HepG2 (cell line): ENCODE measurements at regions not wholly inside any gene's neighbourhood (a gene's known extent, or its start where the extent isn't known, plus 50 kb on each side); places are given as distances from the start of the nearest gene placed in this dataset.

Source experiments
- ATAC-seq: fragments of 200-7000 bp; cut with Tn5 transposase; 3 replicates; pipeline ENCODE4 v1.9.1; 2020; ENCODE audit warnings: mild to moderate bottlenecking, moderate library complexity
- BruUV-seq: library from RNA; stranded (reverse); fragments of 400-500 nt; replicated peaks from 2 replicates; lab custom pipeline; 2021; lab: Mats Ljungman, UMichigan
- CTCF ChIA-PET: fragments of 300-600 bp; formaldehyde crosslinking; extraction: SDS; loops from one replicate; lab custom pipeline; 2021; ENCODE audit warnings: low total read pairs, inconsistent platforms, low intra/inter-chr PET ratio; lab: Yijun Ruan, JAX
- POLR2A ChIA-PET: fragments of 350-600 bp; sonication (Branson Sonifier 250); formaldehyde crosslinking; loops from one replicate; lab custom pipeline; 2020; ENCODE audit warnings: antibody characterized with exemption, inconsistent platforms; lab: Yijun Ruan, JAX
- DNase-seq: peaks from one replicate; pipeline ENCODE4 v3.0.0-alpha.2; 2015; ENCODE audit warnings: low spot score
- FAIRE-seq: peaks from 3 replicates; lab custom pipeline; 2011; peaks lifted over from hg19 to GRCh38; lab: Jason Lieb, UNC
- H2AFZ ChIP-seq: one replicate; pipeline ENCODE4 v1.6.1; 2011; ENCODE audit warnings: low read length, inconsistent platforms
- H3K27ac ChIP-seq: fragments of 300-600 bp; 3 replicates; pipeline ENCODE4 v1.8.0; 2011; ENCODE audit warnings: mixed run types, mild to moderate bottlenecking, mixed read lengths, low read length, inconsistent platforms; ENCODE audit not compliant: insufficient read depth; ENCODE audit errors: extremely low read length
- H3K27me3 ChIP-seq, 2 experiments: fragments of 200-600 bp in 1 of 2; 2 replicates in 1 of 2; 3 replicates in 1 of 2; pipeline versions ENCODE4 v1.6.0 to v1.8.0; 2011; ENCODE audit warnings: low read length in 2 of 2, mild to moderate bottlenecking in 2 of 2, moderate library complexity in 2 of 2, inconsistent platforms in 1 of 2; ENCODE audit not compliant: insufficient read depth in 2 of 2, control insufficient read depth in 1 of 2
- H3K36me3 ChIP-seq, 2 experiments: fragments of 200-600 bp in 1 of 2; replicated peaks in 1 of 2; 2 replicates in 1 of 2; 3 replicates in 1 of 2; pipeline versions ENCODE4 v1.5.1 to v1.8.0; 2011; ENCODE audit warnings: low read length in 2 of 2, inconsistent platforms in 1 of 2; ENCODE audit not compliant: insufficient read depth in 2 of 2, control insufficient read depth in 1 of 2
- H3K4me1 ChIP-seq: 2 replicates; pipeline ENCODE4 v1.5.1; 2012; ENCODE audit warnings: low read length, inconsistent platforms; ENCODE audit not compliant: insufficient read depth
- H3K4me2 ChIP-seq: 2 replicates; pipeline ENCODE4 v1.6.0; 2011; ENCODE audit warnings: low read depth, low read length, inconsistent platforms
- H3K4me3 ChIP-seq, 3 experiments: fragments of 200-600 bp in 1 of 3; sonication (generic), shearing (Covaris generic) in 1 of 3; replicated peaks in 1 of 3; 2 replicates each; pipeline ENCODE4 v1.5.1; 2011 to 2016; ENCODE audit warnings: low read length in 3 of 3, inconsistent platforms in 2 of 3, low read depth in 2 of 3, mild to moderate bottlenecking in 2 of 3, control low read depth in 1 of 3, mixed read lengths in 1 of 3; ENCODE audit not compliant: insufficient read depth in 1 of 3
- H3K79me2 ChIP-seq: one replicate; pipeline ENCODE4 v1.6.1; 2011; ENCODE audit warnings: low read length, inconsistent platforms; ENCODE audit not compliant: insufficient read depth
- H3K9ac ChIP-seq: 2 replicates; pipeline ENCODE4 v1.6.0; 2011; ENCODE audit warnings: mild to moderate bottlenecking, low read depth, low read length, inconsistent platforms; ENCODE audit not compliant: insufficient read depth
- H3K9me3 ChIP-seq: 2 replicates; pipeline ENCODE4 v1.5.1; 2012; ENCODE audit warnings: mild to moderate bottlenecking, low read length
- H4K20me1 ChIP-seq: 2 replicates; pipeline ENCODE4 v1.6.0; 2011; ENCODE audit warnings: inconsistent platforms, mild to moderate bottlenecking, low read length, moderate library complexity; ENCODE audit not compliant: insufficient read depth
- ARNTL ChIP-seq: sonication (generic); formaldehyde crosslinking; IDR thresholded peaks from 2 replicates; pipeline ENCODE4 v1.4.0; 2020; ENCODE audit warnings: mild to moderate bottlenecking, missing genetic modification reagents
- FLYWCH1 ChIP-seq: sonication (generic); formaldehyde crosslinking; IDR thresholded peaks from 2 replicates; pipeline ENCODE4 v1.8.1; 2023; ENCODE audit warnings: mild to moderate bottlenecking, missing genetic modification reagents
- FOXO1 ChIP-seq: sonication (generic); formaldehyde crosslinking; IDR thresholded peaks from 2 replicates; pipeline ENCODE4 v1.4.0; 2020; ENCODE audit warnings: missing genetic modification reagents
- HES4 ChIP-seq: sonication (generic); formaldehyde crosslinking; IDR thresholded peaks from 2 replicates; pipeline ENCODE4 v1.9.0; 2021; ENCODE audit warnings: mild to moderate bottlenecking, missing genetic modification reagents, borderline replicate concordance
- HOXA9 ChIP-seq: sonication (generic); formaldehyde crosslinking; IDR thresholded peaks from 2 replicates; pipeline ENCODE4 v1.8.1; 2022; ENCODE audit warnings: missing genetic modification reagents, mild to moderate bottlenecking, moderate library complexity, borderline replicate concordance
- NBN ChIP-seq: fragments of 450-650 bp; conservative IDR thresholded peaks from 2 replicates; pipeline ENCODE4 v1.6.1; 2017
- ZMYM3 ChIP-seq: sonication (generic); formaldehyde crosslinking; IDR thresholded peaks from 2 replicates; pipeline ENCODE4 v1.5.1; 2020; ENCODE audit warnings: mild to moderate bottlenecking, missing genetic modification reagents
- ZNF383 ChIP-seq: sonication (generic); formaldehyde crosslinking; IDR thresholded peaks from 2 replicates; pipeline ENCODE4 v1.4.0; 2020; ENCODE audit warnings: missing genetic modification reagents, mild to moderate bottlenecking, borderline replicate concordance
- ZNF644 ChIP-seq: IDR thresholded peaks from 2 replicates; pipeline ENCODE4 v1.6.1; 2016; ENCODE audit warnings: low read depth
- ZNF775 ChIP-seq: sonication (generic); formaldehyde crosslinking; IDR thresholded peaks from 2 replicates; pipeline ENCODE4 v1.4.0; 2020; ENCODE audit warnings: missing genetic modification reagents, mild to moderate bottlenecking, moderate library complexity, borderline replicate concordance
- WGBS: methylation state at CpG from one replicate; pipeline ENCODE4 v1.1.6; 2017; ENCODE audit warnings: low lambda C conversion rate; 5-methylcytosine and 5-hydroxymethylcytosine counted together
- in situ Hi-C: cut with HindIII; loops from 2 replicates; pipeline ENCODE4 v1.10.0; 2017; ENCODE audit warnings: low pct_unique_long_range_greater_than_20kb; ENCODE audit not compliant: extremely low pct_ligation_motif_present
- intact Hi-C: fragments of 100-400 bp; cut with micrococcal nuclease; formaldehyde crosslinking; loops from one replicate; pipeline ENCODE4 v1.10.0; 2022; ENCODE audit not compliant: unreplicated experiment
- TF ChIP-seq, protein P1 (sequence below): sonication (generic); formaldehyde crosslinking; IDR thresholded peaks from 2 replicates; pipeline ENCODE4 v1.5.0; 2020; ENCODE audit warnings: missing genetic modification reagents

GRCh38 chr3:171956181-171956683 is 83.1 kb upstream of the FNDC3B start:
- no peaks in the 10 kb centered on the region for H3K79me2 ChIP-seq
- ChIA-PET CTCF (no interaction called here), POLR2A (no interaction called here)
- FAIRE-seq (no peak), DNase-seq (no peak), ATAC-seq (no peak)
- H3K4me2 ChIP-seq, result no peak overlapping the region
- 90% methylated on average over 12 of the region's 13 CpGs for WGBS
- intact Hi-C loops, result loop anchor here (10.0 kb wide), 1 partner anchor 111 kb away; the partner anchor contains the start of gene TMEM212
- no peak overlapping the region for H3K27ac ChIP-seq
- TF ChIP-seq ARNTL (CRISPR knock-in tag) (no peak), ZNF383 (no peak), ZNF644 (CRISPR knock-in tag) (no peak), ZNF775 (CRISPR knock-in tag) (no peak), FOXO1 (CRISPR knock-in tag) (no peak), ZMYM3 (CRISPR knock-in tag) (no peak), NBN (no peak), HES4 (CRISPR knock-in tag) (no peak), HOXA9 (no peak), FLYWCH1 (CRISPR knock-in tag) (no peak)
- TF ChIP-seq, protein P1, sequence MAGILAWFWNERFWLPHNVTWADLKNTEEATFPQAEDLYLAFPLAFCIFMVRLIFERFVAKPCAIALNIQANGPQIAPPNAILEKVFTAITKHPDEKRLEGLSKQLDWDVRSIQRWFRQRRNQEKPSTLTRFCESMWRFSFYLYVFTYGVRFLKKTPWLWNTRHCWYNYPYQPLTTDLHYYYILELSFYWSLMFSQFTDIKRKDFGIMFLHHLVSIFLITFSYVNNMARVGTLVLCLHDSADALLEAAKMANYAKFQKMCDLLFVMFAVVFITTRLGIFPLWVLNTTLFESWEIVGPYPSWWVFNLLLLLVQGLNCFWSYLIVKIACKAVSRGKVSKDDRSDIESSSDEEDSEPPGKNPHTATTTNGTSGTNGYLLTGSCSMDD, result no peak
- H3K27me3 ChIP-seq, result no peaks in the 10 kb centered on the region
- H2AFZ ChIP-seq, result no peak overlapping the region
- no peak overlapping the region for H3K9ac ChIP-seq
- peaks cover 97% of the 10 kb centered on the region for H3K4me1 ChIP-seq
- no peaks in the 10 kb centered on the region for H3K9me3 ChIP-seq
- BruUV-seq, result no TSS peak
- no peaks in the 10 kb centered on the region for H4K20me1 ChIP-seq
- no peak overlapping the region for H3K4me3 ChIP-seq
- in situ Hi-C loops, result no loop called here
- no peaks in the 10 kb centered on the region for H3K36me3 ChIP-seq
